Nephron progenitor cell (in vitro differentiated cells): ENCODE measurements at regions not wholly inside any gene's neighbourhood (a gene's known extent, or its start where the extent isn't known, plus 50 kb on each side); places are given as distances from the start of the nearest gene placed in this dataset.
"Not testable (repeated sequence)": the region's sequence is repeated elsewhere in the genome, so short reads cannot be mapped to it uniquely, and the experiment has no call there.

ENCODE experiments used
- DNase-seq: peaks from one replicate; pipeline ENCODE4 v3.0.0; 2021
- H3K27ac Mint-ChIP-seq: 2 replicates; pipeline ENCODE4 v1.8.0; 2021; ENCODE audit warnings: mild to moderate bottlenecking, moderate library complexity, mixed read lengths
- H3K27me3 Mint-ChIP-seq: 2 replicates; pipeline ENCODE4 v1.8.0; 2021; ENCODE audit warnings: mild to moderate bottlenecking, low read depth, mixed read lengths; ENCODE audit not compliant: poor library complexity
- H3K36me3 Mint-ChIP-seq: 2 replicates; pipeline ENCODE4 v1.8.0; 2021; ENCODE audit warnings: low read depth, mixed read lengths
- H3K4me1 Mint-ChIP-seq: 2 replicates; pipeline ENCODE4 v1.8.0; 2021; ENCODE audit warnings: mixed read lengths
- H3K4me3 Mint-ChIP-seq: 2 replicates; pipeline ENCODE4 v1.8.0; 2021; ENCODE audit warnings: mild to moderate bottlenecking, moderate library complexity, mixed read lengths
- H3K9me3 Mint-ChIP-seq: 2 replicates; pipeline ENCODE4 v1.8.0; 2021; ENCODE audit warnings: mild to moderate bottlenecking, moderate library complexity, mixed read lengths
- CTCF ChIP-seq: fragments of 200-600 bp; sonication (generic); IDR thresholded peaks from 2 replicates; pipeline ENCODE4 v1.5.0; 2021; ENCODE audit warnings: antibody characterized with exemption

GRCh38 chr4:135434936-135435335, 1233.3 kb upstream of the PABPC4L start:
- no peaks in the 10 kb centered on the region for H3K4me1 Mint-ChIP-seq
- H3K9me3 Mint-ChIP-seq, result peaks cover 23% of the 10 kb centered on the region
- H3K27ac Mint-ChIP-seq, result no peak overlapping the region
- no peak for TF ChIP-seq CTCF
- peaks cover 3% of the 10 kb centered on the region for H3K27me3 Mint-ChIP-seq
- H3K4me3 Mint-ChIP-seq, result no peak overlapping the region
- DNase-seq, result no peak
- no peaks in the 10 kb centered on the region for H3K36me3 Mint-ChIP-seq

GRCh38 chr4:135429528-135429927, 1227.9 kb upstream of the PABPC4L start:
- Mint-ChIP-seq H3K27ac (no peak overlapping the region), H3K36me3 (no peaks in the 10 kb centered on the region), H3K9me3 (no peaks in the 10 kb centered on the region), H3K4me1 (no peaks in the 10 kb centered on the region), H3K27me3 (no peaks in the 10 kb centered on the region), H3K4me3 (no peak overlapping the region)
- DNase-seq, result no peak
- TF ChIP-seq CTCF, result no peak

- DNase-seq, result no peak
- Mint-ChIP-seq H3K27ac (no peak overlapping the region), H3K36me3 (no peaks in the 10 kb centered on the region), H3K9me3 (peaks cover 4% of the 10 kb centered on the region), H3K27me3 (no peaks in the 10 kb centered on the region), H3K4me3 (no peak overlapping the region), H3K4me1 (no peaks in the 10 kb centered on the region)
- TF ChIP-seq CTCF, result peak; percentile 43
Measured at GRCh38 chr4:135418353-135418752, 1216.8 kb upstream of the PABPC4L start.

- no peak for DNase-seq
- no peak for TF ChIP-seq CTCF
- no peaks in the 10 kb centered on the region for H3K27me3 Mint-ChIP-seq
- H3K9me3 Mint-ChIP-seq, result peaks cover 16% of the 10 kb centered on the region
- H3K27ac Mint-ChIP-seq, result no peak overlapping the region
- no peaks in the 10 kb centered on the region for H3K36me3 Mint-ChIP-seq
- H3K4me1 Mint-ChIP-seq, result no peaks in the 10 kb centered on the region
- no peak overlapping the region for H3K4me3 Mint-ChIP-seq
Measured at GRCh38 chr4:135412213-135412612, 1210.6 kb upstream of the PABPC4L start.

GRCh38 chr4:135411251-135411650, 1209.7 kb upstream of the PABPC4L start:
- Mint-ChIP-seq H3K27me3 (no peaks in the 10 kb centered on the region), H3K9me3 (peaks cover 19% of the 10 kb centered on the region), H3K4me1 (no peaks in the 10 kb centered on the region), H3K4me3 (no peak overlapping the region), H3K36me3 (no peaks in the 10 kb centered on the region), H3K27ac (no peak overlapping the region)
- TF ChIP-seq CTCF, result no peak
- no peak for DNase-seq

GRCh38 chr4:135409261-135409660, 1207.7 kb upstream of the PABPC4L start:
- H3K27ac Mint-ChIP-seq, H3K36me3 Mint-ChIP-seq, H3K4me3 Mint-ChIP-seq, H3K27me3 Mint-ChIP-seq, H3K4me1 Mint-ChIP-seq, DNase-seq: not testable (repeated sequence)
- H3K9me3 Mint-ChIP-seq, result peaks cover 39% of the 10 kb centered on the region
